Upper lobe of left lung (tissue), 4 donors: ENCODE measurements at regions not wholly inside any gene's neighbourhood (a gene's known extent, or its start where the extent isn't known, plus 50 kb on each side); places are given as distances from the start of the nearest gene placed in this dataset.

Source experiments
- EP300 ChIP-seq, 4 donors: sonication (generic); formaldehyde crosslinking; IDR thresholded peaks; one replicate each; pipeline ENCODE4 v1.5.1; 2017; ENCODE audit warnings: antibody characterized with exemption in 4 of 4, control low read depth in 2 of 4
- POLR2A ChIP-seq, 4 donors: fragments of 450-650 bp; IDR thresholded peaks; one replicate each; pipeline ENCODE4 v1.5.1; 2016 to 2017; ENCODE audit warnings: antibody characterized with exemption in 4 of 4, mild to moderate bottlenecking in 2 of 4
- POLR2AphosphoS5 ChIP-seq, 2 donors: sonication (generic); formaldehyde crosslinking; IDR thresholded peaks; one replicate each; pipeline ENCODE4 v1.5.1; 2017; ENCODE audit warnings: antibody characterized with exemption in 2 of 2
- TF ChIP-seq, protein P1 (sequence below), 6 experiments: fragments of 450-650 bp in 4 of 6; fragments of 200-600 bp in 2 of 6; sonication (generic) in 2 of 6; IDR thresholded peaks; one replicate each; pipeline ENCODE4 v1.5.1; 2016 to 2019; ENCODE audit warnings: antibody characterized with exemption in 6 of 6

DNA sequence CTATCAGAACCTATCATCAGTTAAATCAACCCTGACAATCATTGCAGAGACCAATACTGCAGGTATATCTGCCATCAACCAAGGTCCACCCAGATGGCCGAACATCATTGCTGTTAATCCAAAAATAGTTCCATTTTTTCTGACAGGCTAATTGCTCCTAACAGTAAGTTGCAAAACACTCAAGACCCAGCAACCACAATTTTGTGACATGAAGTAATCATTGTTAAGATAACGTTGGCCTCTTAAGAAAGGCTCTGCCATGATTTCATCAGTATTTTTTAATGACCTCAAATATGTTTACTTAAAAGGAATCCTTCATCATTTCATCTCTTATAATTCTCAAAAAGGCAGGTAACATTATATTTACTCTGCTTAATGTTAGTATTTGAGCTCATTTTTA lies 553.4 kb upstream of the POM121L12 start:
- TF ChIP-seq, protein P1, sequence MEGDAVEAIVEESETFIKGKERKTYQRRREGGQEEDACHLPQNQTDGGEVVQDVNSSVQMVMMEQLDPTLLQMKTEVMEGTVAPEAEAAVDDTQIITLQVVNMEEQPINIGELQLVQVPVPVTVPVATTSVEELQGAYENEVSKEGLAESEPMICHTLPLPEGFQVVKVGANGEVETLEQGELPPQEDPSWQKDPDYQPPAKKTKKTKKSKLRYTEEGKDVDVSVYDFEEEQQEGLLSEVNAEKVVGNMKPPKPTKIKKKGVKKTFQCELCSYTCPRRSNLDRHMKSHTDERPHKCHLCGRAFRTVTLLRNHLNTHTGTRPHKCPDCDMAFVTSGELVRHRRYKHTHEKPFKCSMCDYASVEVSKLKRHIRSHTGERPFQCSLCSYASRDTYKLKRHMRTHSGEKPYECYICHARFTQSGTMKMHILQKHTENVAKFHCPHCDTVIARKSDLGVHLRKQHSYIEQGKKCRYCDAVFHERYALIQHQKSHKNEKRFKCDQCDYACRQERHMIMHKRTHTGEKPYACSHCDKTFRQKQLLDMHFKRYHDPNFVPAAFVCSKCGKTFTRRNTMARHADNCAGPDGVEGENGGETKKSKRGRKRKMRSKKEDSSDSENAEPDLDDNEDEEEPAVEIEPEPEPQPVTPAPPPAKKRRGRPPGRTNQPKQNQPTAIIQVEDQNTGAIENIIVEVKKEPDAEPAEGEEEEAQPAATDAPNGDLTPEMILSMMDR (IDR thresholded peaks at IDR 0.05), result no peak
- TF ChIP-seq POLR2A (IDR thresholded peaks at IDR 0.05), result no peak
- no peak for TF ChIP-seq EP300 (IDR thresholded peaks at IDR 0.05)
- no peak for TF ChIP-seq POLR2AphosphoS5 (IDR thresholded peaks at IDR 0.05)
